Islet precursor cell (in vitro differentiated cells): ENCODE measurements at regions not wholly inside any gene's neighbourhood (a gene's known extent, or its start where the extent isn't known, plus 50 kb on each side); places are given as distances from the start of the nearest gene placed in this dataset.
"Not testable (repeated sequence)": the region's sequence is repeated elsewhere in the genome, so short reads cannot be mapped to it uniquely, and the experiment has no call there.

ENCODE experiments used
- DNase-seq: peaks from one replicate; pipeline ENCODE4 v3.0.0-alpha.2; 2018

DNA sequence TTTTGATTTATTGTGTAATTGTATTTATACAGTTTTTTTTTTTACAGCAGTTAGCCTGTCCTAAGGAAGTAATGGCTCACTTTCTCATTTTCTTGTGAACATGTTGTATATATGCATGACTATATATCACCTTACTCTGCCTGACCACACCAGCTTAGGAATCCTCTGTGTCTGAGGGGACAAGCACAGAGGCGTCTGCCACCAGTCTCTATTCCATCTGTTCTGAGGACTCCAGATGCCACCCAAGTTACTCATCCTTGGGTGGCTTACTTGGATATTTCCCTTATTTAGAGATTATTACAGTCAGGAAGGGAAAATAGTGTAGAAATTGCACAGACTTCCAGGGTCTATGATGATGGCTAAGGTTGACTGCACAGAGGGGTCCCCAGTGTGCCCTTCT is 256.3 kb upstream of the C9orf72 start:
- DNase-seq: no peak

DNA sequence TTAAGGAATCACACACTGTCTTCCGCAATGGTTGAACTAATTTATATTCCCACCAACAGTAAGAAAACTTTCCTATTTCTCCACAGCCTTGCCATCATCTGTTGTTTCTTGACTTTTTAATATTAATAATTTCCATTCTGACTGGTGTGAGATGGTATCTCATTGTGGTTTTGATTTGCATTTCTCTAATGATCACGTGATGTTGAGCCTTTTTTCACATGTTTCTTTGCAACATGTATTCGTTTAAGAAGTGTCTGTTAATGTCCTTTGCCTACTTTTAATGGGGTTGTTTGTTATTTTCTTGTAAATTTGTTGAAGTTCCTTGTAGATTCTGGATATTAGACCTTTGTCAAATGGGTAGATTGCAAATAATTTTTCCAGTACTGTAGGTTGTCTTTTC is 258.8 kb upstream of the C9orf72 start:
- DNase-seq: not testable (repeated sequence)

DNA sequence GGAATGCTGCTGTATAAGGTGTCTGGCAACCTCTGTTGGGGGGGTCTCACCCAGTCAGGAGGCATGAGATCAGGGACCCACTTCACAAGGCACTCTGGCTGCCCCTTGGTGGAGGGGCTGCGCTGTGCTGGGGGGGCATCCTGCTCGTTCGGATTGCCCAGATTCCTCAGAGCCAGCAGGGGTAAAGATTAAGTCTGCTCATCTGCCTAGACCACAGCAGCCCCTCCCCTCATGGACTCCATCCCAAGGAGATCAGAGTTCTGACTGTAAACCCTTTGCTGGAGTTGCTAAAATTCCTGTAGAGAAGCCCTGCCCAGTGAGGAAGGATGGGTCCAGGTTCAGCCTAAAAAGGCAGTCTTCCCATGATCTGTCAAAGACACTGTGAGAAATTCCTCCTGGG is 262.0 kb upstream of the C9orf72 start:
- no peak for DNase-seq

GRCh38 chr9:27835746-27836145 is 262.5 kb upstream of the C9orf72 start:
- no peak for DNase-seq

- no peak for DNase-seq
Observed at GRCh38 chr9:27836661-27837401, 263.6 kb upstream of the C9orf72 start.

DNA sequence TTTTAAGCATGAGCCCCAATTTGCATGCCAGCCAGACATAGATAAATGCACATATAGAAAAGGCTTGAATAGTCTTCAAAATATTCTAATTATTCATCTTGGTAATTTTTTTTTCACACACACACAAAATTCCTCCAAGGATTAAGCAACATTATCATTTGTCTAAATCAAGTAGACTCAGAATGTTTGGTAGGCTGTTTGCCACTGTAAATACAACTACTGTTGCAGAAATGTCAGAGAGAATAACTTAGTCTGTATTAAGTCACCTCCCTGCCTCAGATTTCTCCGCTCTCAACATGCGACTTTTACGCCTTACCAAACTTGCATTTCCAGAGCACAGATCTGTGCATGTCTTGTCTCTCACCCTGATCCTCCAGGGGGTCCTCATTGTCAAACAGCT is 265.6 kb upstream of the C9orf72 start:
- no peak for DNase-seq

- not testable (repeated sequence) for DNase-seq
Observed at GRCh38 chr9:27839767-27840166, 266.5 kb upstream of the C9orf72 start.

GRCh38 chr9:27844797-27845196 is 271.5 kb upstream of the C9orf72 start:
- DNase-seq: no peak

DNA sequence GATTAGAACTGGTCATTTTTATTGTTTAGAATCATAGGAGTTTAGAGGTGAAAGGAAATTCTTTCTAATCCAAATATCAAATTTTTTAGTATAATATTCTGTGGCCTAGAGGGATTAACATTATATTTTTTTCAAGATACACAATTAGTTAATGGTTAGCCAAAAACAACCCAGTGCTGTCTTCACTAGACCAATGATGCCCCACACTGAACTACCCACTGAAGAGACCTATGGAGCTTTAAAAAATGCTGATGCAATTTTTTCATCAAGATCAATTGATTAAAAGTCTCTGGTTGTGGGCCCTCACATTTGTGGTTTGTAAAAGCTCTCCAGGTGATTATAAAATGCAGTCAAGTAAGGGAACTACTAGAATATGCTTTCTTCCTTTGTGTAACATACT is 274.1 kb upstream of the C9orf72 start:
- no peak for DNase-seq

DNA sequence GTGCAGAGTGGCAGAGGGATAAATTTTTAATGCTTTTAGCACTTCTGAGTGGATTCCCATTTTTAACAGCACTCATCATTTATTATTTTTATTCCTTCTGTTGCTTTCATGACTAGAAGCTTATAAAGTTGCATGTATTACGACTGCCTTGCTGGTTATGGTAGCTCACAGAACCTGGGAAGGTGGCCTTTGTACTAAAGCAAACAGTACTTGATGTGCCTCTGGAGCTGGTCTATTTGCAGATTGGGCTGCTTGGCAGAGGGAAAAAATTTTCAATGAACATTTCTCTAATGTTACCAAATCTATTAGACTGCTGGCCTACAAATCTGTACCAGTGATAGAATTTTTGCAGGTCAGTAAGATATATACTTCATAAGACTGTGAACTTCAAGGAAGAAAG is 274.5 kb upstream of the C9orf72 start:
- no peak for DNase-seq

GRCh38 chr9:27848315-27848714 is 275.0 kb upstream of the C9orf72 start:
- DNase-seq: no peak

GRCh38 chr9:27851858-27852257 is 278.6 kb upstream of the C9orf72 start:
- no peak for DNase-seq

- no peak for DNase-seq
Observed at GRCh38 chr9:27853529-27853928, 280.2 kb upstream of the C9orf72 start.

GRCh38 chr9:27856054-27856453 is 282.8 kb upstream of the C9orf72 start:
- no peak for DNase-seq

DNA sequence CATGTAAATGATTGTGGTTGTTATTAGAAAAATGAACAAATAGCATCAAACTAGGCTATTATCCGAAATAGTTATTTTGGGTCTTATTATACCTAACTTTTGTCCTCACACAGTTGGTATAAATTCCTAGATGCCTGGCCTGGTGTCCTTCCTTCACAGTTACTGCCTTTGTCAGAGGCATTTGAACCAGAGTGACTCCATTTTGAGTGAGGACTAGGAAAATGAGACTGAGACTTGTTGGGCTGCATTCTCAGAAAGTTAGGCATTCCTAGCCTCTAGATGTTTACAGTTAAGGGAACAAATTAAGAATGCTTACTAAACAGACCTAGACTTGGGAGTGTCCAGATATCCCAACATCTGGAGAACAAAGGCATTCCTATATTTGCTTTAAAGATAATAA is 283.5 kb upstream of the C9orf72 start:
- DNase-seq: no peak

- DNase-seq: no peak
Observed at GRCh38 chr9:27861887-27862286, 288.6 kb upstream of the C9orf72 start.

DNA sequence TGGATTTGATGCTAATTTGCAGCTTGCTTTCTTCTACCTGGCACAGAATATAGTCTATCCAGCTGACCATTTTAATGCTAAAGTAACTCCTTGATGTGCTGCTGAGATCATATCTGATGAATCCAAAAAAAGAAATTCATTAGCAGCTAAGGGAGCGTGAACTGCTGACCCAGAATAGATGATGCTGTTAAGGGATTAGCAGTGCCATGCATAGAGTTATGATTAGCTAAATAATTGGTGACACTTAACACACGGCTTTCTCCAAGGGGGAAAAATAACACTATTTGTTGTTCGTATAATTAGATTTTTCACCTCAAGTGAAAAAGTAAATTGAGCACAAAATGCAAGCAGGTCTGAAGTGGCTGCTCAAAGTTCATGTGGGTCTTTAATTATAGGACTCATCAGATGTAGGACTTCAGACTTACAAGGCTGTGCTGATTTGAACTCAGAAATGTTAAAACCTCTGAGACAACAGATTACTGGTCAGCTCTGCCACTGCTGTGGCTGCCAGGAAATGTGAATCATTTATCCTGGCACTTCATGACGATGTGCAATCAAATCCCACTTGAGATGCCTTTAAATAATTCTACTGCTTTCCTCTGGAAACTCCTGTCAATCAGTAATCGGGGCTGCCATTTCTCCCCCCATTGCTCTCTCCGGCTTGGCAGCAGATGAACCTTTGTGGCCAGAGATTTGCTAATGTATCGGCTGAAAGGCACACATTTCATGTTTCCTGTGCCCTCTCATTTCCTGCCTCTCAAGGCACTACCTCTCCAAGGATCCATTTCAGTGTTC is 291.6 kb upstream of the C9orf72 start:
- DNase-seq: no peak

DNA sequence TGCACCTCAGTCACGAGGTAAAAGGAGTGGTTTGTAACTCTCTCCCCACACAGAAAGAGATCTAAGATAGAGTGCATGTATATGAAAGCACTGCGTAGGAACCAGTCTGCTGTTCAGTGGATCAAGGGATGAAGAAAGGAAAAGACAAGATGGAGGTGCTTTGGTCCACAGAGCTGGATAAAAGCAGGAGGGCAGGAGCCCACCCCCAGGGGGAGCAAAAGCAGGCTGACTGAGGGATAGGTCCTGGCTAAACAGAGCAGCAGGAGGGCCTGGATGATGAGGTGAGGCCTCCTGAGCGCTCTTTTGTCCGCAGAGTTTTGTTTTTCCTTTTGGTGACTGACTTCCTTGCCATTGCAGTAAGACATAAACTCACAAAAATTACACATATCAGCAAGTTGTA is 293.5 kb upstream of the C9orf72 start:
- DNase-seq: no peak

- DNase-seq: no peak
Observed at GRCh38 chr9:27870404-27870803, 297.1 kb upstream of the C9orf72 start.

DNA sequence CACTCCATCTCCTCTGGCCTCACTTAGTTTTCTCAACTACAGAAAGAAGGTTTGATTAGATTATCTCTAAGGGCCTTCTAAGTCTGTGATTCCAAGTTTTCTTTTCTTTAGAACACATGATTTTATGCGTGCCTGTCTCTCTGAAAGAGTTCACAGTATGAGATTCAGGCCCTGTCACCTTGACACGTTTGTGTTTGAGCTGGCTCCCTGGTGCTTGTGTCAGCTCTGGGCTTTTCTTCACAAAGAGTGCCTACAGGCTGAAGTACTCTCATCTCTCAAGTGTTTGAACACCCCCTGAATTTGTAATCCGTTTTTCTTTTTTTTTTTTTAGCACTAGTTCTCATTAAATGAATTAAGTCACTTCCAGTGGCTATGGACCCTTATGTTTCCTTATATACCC is 306.9 kb upstream of the C9orf72 start:
- no peak for DNase-seq

DNA sequence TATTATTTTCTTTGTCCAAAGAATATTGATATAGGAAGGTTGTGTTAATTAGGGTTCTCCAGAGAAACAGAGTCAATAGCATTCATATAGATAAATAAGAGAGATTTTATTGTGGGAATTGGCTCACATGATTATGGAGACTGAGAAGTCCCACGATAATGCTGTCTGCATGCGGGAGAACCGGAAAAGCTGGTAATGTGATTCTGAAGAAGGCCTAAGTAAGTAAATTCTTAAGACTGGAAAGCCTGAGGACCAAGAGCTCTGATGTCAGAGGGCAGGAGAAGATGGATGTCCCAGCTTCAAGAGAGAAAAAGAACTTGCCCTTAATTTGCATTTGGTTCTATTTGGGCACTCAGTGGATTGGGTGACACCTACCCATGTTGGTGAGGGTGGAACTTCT is 307.4 kb upstream of the C9orf72 start:
- no peak for DNase-seq

DNA sequence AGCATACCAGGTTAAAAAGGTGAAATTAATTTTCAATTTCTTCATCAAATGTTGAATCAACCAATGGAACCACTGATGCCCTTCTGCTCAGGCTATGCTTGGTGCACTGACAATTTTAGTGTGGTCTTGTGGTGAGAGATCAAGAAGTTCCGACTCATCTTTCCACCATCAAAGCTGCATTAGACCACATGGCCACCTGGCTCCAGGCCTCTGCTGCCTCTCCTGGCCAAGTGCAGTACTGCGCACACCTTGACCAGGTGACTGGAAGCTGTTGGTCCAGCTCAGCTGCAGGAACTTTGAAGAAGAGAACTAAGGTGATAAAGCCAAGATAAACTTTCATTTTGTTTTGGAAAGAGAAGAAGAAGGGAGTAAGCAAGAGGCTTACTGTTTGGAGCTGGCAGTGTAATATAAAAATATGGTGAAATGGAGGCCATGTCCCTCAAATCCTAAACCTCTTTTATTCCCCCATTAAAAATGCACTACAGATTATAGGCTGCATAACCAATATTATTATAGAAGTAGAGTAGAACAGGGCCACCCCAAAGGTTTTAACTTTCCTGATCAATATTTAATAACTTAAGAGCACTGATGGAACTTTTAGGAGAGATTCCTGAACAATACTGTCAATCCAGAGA is 315.5 kb upstream of the C9orf72 start:
- peak; percentile 70 for DNase-seq

DNA sequence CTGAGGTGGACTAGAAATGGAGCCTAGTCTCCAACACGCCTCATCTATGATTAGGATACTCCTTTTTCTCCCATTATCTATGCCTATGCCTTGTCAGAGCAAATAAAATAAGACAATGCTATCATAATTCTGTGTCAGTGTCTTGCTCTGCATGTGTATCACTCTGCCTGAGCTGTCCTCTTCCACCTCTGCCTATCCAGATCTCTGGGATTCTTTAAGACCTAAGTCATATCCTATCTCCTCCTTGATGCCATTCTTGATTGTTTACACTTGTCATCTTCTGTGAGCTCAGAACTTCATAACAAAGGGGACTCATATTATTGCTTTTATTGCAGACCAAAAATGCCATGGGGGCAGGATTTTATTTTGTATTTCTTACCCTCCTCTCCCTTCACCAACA is 351.2 kb upstream of the C9orf72 start:
- no peak for DNase-seq

- DNase-seq: no peak
Observed at GRCh38 chr9:27925815-27926214, 352.5 kb upstream of the C9orf72 start.
